HEK293T (cell line): ENCODE measurements at regions not wholly inside any gene's neighbourhood (a gene's known extent, or its start where the extent isn't known, plus 50 kb on each side); places are given as distances from the start of the nearest gene placed in this dataset.

Experiments
- ARNT ChIP-seq: fragments of 450-650 bp; IDR thresholded peaks from 2 replicates; pipeline ENCODE4 v1.6.1; 2017; ENCODE audit warnings: mild to moderate bottlenecking
- BHLHE40 ChIP-seq: fragments of 450-650 bp; IDR thresholded peaks from 2 replicates; pipeline ENCODE4 v1.6.1; 2016; ENCODE audit warnings: mild to moderate bottlenecking, moderate library complexity, borderline replicate concordance
- ELF4 ChIP-seq: fragments of 450-650 bp; IDR thresholded peaks from 2 replicates; pipeline ENCODE4 v1.6.1; 2017; ENCODE audit warnings: antibody characterized with exemption
- FOXA1 ChIP-seq: fragments of 450-650 bp; IDR thresholded peaks from 2 replicates; pipeline ENCODE4 v1.6.1; 2016; ENCODE audit warnings: mild to moderate bottlenecking
- FOXK2 ChIP-seq: fragments of 450-650 bp; IDR thresholded peaks from 2 replicates; pipeline ENCODE4 v1.6.1; 2016; ENCODE audit warnings: mild to moderate bottlenecking
- FOXM1 ChIP-seq: fragments of 450-650 bp; IDR thresholded peaks from 2 replicates; pipeline ENCODE4 v1.6.1; 2017; ENCODE audit warnings: mild to moderate bottlenecking, borderline replicate concordance
- L3MBTL2 ChIP-seq: fragments of 450-650 bp; conservative IDR thresholded peaks from 2 replicates; pipeline ENCODE4 v1.6.1; 2016; ENCODE audit warnings: mild to moderate bottlenecking
- SP1 ChIP-seq: fragments of 450-650 bp; IDR thresholded peaks from 2 replicates; pipeline ENCODE4 v1.6.1; 2017
- SUZ12 ChIP-seq: fragments of 450-650 bp; IDR thresholded peaks from 2 replicates; pipeline ENCODE4 v1.6.1; 2016; ENCODE audit warnings: mild to moderate bottlenecking
- TARDBP ChIP-seq: fragments of 450-650 bp; IDR thresholded peaks from 2 replicates; pipeline ENCODE4 v1.6.1; 2016
- ZNF384 ChIP-seq: fragments of 450-650 bp; IDR thresholded peaks from 2 replicates; pipeline ENCODE4 v1.6.1; 2016

DNA sequence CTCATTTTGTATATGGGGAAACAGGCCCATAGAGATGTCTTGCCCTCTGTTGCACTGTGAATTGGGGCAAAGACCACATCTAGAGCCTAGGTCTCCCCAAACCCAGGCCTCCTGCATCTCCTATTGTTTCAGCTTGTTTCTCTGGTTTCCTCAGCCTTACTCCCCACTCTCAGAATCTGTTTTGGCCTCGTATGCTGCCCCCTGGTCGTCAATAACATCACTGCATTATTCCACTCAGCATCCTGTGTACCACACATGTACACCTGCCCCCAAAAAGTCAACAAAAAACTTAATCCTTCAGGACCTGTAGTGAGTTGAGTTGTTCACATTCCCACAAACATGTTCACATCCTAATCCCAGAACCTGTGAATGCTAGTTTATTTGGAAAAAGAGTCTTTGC is 184.8 kb downstream of the BRINP2 start:
- no peak for TF ChIP-seq ELF4
- no peak for TF ChIP-seq FOXM1
- no peak for TF ChIP-seq BHLHE40
- TF ChIP-seq SUZ12, result no peak
- no peak for TF ChIP-seq FOXK2
- no peak for TF ChIP-seq ARNT
- TF ChIP-seq SP1, result no peak
- no peak for TF ChIP-seq TARDBP
- no peak for TF ChIP-seq L3MBTL2
- TF ChIP-seq ZNF384, result no peak
- no peak for TF ChIP-seq FOXA1
